RWPE1 (cell line): ENCODE measurements at regions not wholly inside any gene's neighbourhood (a gene's known extent, or its start where the extent isn't known, plus 50 kb on each side); places are given as distances from the start of the nearest gene placed in this dataset.

Experiments
- CTCF ChIA-PET: fragments of 350-600 bp; sonication (Branson Sonifier 250); formaldehyde crosslinking; extraction: SDS; loops from one replicate; lab custom pipeline; 2021; lab: Yijun Ruan, JAX
- POLR2A ChIA-PET: fragments of 400-600 bp; formaldehyde crosslinking; extraction: SDS; loops from one replicate; lab custom pipeline; 2020; ENCODE audit warnings: antibody characterized with exemption; ENCODE audit not compliant: low non-redundant PET; lab: Yijun Ruan, JAX
- DNase-seq: peaks from one replicate; pipeline ENCODE4 v3.0.0; 2012; ENCODE audit warnings: low spot score
- H3K27ac ChIP-seq: fragments of 450-650 bp; 2 replicates; pipeline ENCODE4 v1.5.1; 2017
- TF ChIP-seq, protein P1 (sequence below): fragments of 450-650 bp; conservative IDR thresholded peaks from 2 replicates; pipeline ENCODE4 v1.5.1; 2017; ENCODE audit warnings: low read depth, mild to moderate bottlenecking

- TF ChIP-seq, protein P1, sequence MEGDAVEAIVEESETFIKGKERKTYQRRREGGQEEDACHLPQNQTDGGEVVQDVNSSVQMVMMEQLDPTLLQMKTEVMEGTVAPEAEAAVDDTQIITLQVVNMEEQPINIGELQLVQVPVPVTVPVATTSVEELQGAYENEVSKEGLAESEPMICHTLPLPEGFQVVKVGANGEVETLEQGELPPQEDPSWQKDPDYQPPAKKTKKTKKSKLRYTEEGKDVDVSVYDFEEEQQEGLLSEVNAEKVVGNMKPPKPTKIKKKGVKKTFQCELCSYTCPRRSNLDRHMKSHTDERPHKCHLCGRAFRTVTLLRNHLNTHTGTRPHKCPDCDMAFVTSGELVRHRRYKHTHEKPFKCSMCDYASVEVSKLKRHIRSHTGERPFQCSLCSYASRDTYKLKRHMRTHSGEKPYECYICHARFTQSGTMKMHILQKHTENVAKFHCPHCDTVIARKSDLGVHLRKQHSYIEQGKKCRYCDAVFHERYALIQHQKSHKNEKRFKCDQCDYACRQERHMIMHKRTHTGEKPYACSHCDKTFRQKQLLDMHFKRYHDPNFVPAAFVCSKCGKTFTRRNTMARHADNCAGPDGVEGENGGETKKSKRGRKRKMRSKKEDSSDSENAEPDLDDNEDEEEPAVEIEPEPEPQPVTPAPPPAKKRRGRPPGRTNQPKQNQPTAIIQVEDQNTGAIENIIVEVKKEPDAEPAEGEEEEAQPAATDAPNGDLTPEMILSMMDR: no peak
- H3K27ac ChIP-seq: no peak overlapping the region
- ChIA-PET CTCF (interaction anchor here (0.6 kb wide), 1 partner anchor 1383 kb away, joined by 3 read pairs; no protein-coding TSS in a partner anchor), POLR2A (no interaction called here)
- DNase-seq: no peak
These were observed 142.9 kb downstream of the COX7C start for GRCh38 chr5:86760661-86761060.

DNA sequence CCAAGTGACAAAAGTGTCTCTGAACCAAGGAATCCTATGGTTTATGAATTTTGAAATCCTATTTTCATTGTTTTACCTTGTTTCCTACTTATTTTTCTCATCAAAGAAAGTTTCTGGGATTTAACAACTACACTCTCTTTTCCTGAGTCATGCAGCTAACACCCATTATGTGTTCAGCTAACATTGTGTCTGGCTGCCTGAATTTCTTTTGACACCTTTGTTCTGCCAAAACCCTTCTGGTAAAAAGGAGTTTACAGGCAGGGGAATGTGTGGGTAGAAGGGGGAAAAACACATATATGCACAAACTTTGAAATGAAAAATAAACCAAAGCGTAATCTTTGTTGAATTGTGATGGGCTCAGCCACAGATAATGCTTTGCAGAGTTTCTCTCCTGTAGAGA, 146.2 kb downstream of the COX7C start:
- ChIA-PET POLR2A (no interaction called here), CTCF (no interaction called here)

GRCh38 chr5:86765778-86766502, 148.2 kb downstream of the COX7C start:
- no peak for DNase-seq
- POLR2A ChIA-PET: no interaction called here
- TF ChIP-seq, protein P1: no peak
- H3K27ac ChIP-seq: no peak overlapping the region
- CTCF ChIA-PET: no interaction called here

More for the DNA sequence above, 146.2 kb downstream of the COX7C start:
- TF ChIP-seq, protein P1: no peak
- no peak for DNase-seq
- H3K27ac ChIP-seq: no peak overlapping the region

- ChIA-PET CTCF (no interaction called here), POLR2A (no interaction called here)
- H3K27ac ChIP-seq: no peak overlapping the region
- DNase-seq: no peak
- TF ChIP-seq, protein P1: no peak
These were observed 151.0 kb downstream of the COX7C start for GRCh38 chr5:86768699-86769202.

DNA sequence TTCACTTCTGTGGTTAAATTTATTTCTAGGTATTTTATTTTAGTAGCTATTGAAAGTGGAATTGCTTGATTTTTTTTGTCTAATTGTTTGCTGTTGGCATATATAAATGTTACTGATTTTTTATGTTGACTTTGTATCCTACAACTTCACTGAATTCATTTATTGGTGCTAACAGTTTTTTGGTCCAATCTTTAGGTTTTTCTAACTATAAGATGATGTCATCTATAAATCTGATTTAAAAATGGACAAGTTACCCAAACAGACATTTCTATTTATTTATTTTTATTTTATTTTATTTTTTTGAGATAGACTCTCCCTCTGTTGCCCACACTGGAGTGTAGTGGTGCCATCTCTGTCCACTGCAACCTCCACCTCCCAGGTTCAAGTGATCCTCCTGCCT, 162.3 kb downstream of the COX7C start:
- DNase-seq: no peak
- ChIA-PET POLR2A (no interaction called here), CTCF (interaction anchor here (0.6 kb wide), 1 partner anchor 40 kb away, joined by 6 read pairs; no protein-coding TSS in a partner anchor)
- no peak overlapping the region for H3K27ac ChIP-seq
- TF ChIP-seq, protein P1: no peak

GRCh38 chr5:86786955-86787354, 169.2 kb downstream of the COX7C start:
- DNase-seq: no peak
- no peak overlapping the region for H3K27ac ChIP-seq
- ChIA-PET CTCF (no interaction called here), POLR2A (no interaction called here)
- TF ChIP-seq, protein P1: no peak
